Esophagus squamous epithelium (tissue), 4 donors: ENCODE measurements at regions not wholly inside any gene's neighbourhood (a gene's known extent, or its start where the extent isn't known, plus 50 kb on each side); places are given as distances from the start of the nearest gene placed in this dataset.

Source experiments
- CTCF ChIP-seq, 6 experiments: fragments of 450-650 bp in 4 of 6; fragments of 200-600 bp in 2 of 6; sonication (generic) in 2 of 6; IDR thresholded peaks; one replicate each; pipeline ENCODE4 v1.5.1; 2016 to 2019; ENCODE audit warnings: antibody characterized with exemption in 6 of 6, mild to moderate bottlenecking in 4 of 6, moderate library complexity in 4 of 6
- POLR2A ChIP-seq, 4 donors: fragments of 450-650 bp; IDR thresholded peaks; one replicate each; pipeline ENCODE4 v1.6.1; 2017; ENCODE audit warnings: antibody characterized with exemption in 4 of 4, mild to moderate bottlenecking in 4 of 4, moderate library complexity in 3 of 4

DNA sequence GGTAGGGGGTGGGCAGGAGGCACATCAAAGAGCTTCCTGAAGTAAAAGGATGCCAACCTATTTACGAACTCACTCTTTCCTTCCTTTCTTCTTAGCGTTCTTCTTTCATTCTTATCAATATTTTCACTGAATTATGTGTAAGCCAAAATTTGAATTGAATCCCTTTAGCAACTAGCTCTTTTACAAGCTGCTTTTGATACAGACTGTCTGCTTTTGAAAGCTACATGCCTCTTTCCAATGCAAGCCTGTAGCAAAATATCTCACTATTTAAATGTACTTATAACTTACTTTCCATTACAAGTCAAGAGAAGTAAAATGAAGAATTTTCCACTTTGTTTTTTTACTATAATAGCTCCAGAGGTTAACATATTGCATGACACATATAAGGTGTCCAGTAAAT lies 186.6 kb downstream of the NXPE2 start:
- TF ChIP-seq CTCF (IDR thresholded peaks at IDR 0.05): no peak
- no peak for TF ChIP-seq POLR2A (IDR thresholded peaks at IDR 0.05)
